ENCODE measurements at regions not wholly inside any gene's neighbourhood (a gene's known extent, or its start where the extent isn't known, plus 50 kb on each side); places are given as distances from the start of the nearest gene placed in this dataset.

DNA sequence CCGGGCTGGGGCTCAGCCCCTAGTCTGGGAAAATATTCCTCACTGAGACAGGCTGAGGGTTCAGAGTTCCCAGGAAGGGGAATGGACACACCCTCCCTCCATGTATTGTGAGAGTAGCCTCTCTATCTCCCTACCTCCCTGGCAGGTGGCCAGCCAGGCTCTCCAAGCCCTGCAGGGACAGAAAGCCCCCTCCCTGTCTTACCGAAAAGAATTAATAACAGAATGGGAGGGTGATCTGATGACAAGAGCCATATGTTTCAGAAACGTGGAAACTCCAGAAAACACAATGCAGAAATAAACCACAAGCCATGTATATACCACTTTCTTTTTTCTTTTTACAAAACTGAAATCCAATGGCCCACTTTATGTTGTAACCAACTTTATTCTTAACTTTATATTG is 140.0 kb downstream of the CHST1 start:
- peaks cover 5% of the 10 kb centered on the region; the same call in 2 of the 3 replicates for H3K9me3 Mint-ChIP-seq
- Histone ChIP-seq H3K36me3 (ENCODE audit: insufficient read depth) (no peaks in the 10 kb centered on the region), H3K9me2 (ENCODE audit: insufficient read depth) (no peaks in the 10 kb centered on the region), H4K20me1 (replicated peaks; ENCODE audit: insufficient read depth) (no peaks in the 10 kb centered on the region), H3K27ac (ENCODE audit: low read depth) (no peak overlapping the region), H3K4me1 (ENCODE audit: insufficient read depth) (no peaks in the 10 kb centered on the region), H2AFZ (no peak overlapping the region), H3K4me3 (no peak overlapping the region), H3K4me2 (no peak overlapping the region), H3K79me2 (replicated peaks; ENCODE audit: insufficient read depth) (no peaks in the 10 kb centered on the region), H3F3A (replicated peaks; ENCODE audit: low read depth) (no peaks in the 10 kb centered on the region), H3K27me3 (ENCODE audit: insufficient read depth) (no peaks in the 10 kb centered on the region)
- TF ChIP-seq ZNF114 (CRISPR knock-in tag; IDR thresholded peaks at IDR 0.05) = no peak
- DNase-seq (ENCODE audit: low spot score) (no peak), ATAC-seq (no peak)
- H3K27me3 Mint-ChIP-seq (ENCODE audit: insufficient read depth, low read depth, poor library complexity) = peaks cover 4% of the 10 kb centered on the region
- no peaks in the 10 kb centered on the region for H3K36me3 Mint-ChIP-seq (ENCODE audit: low read depth)
- no peak overlapping the region for H3K27ac Mint-ChIP-seq
- no peaks in the 10 kb centered on the region for H3K4me1 Mint-ChIP-seq
- H3K4me3 Mint-ChIP-seq = no peak overlapping the region

DNA sequence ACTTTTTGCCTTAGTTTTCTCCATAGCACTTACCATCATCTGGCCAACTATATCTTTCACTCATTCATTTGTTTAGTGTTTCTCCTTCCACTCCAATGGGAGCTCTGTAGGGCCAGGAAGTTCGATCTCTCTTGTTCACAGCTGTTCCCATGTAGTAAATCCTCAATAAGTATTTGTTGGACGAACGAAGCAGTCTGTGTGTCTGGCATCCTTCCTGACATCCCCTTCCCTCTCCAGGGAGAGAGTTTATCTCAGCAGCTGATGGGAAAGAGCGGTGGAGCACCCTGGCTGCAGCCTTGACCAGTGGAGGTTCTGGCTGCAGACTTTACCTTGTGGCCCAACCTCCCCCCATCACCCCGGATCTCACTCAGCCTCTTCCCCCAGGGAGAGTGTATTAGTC is 141.7 kb downstream of the CHST1 start:
- Histone ChIP-seq H3K9me2 (ENCODE audit: insufficient read depth) (no peaks in the 10 kb centered on the region), H4K20me1 (replicated peaks; ENCODE audit: insufficient read depth) (no peaks in the 10 kb centered on the region), H3K27me3 (ENCODE audit: insufficient read depth) (no peaks in the 10 kb centered on the region), H3K79me2 (replicated peaks; ENCODE audit: insufficient read depth) (no peaks in the 10 kb centered on the region), H3F3A (replicated peaks; ENCODE audit: low read depth) (no peaks in the 10 kb centered on the region), H3K27ac (ENCODE audit: low read depth) (no peak overlapping the region), H3K4me1 (ENCODE audit: insufficient read depth) (no peaks in the 10 kb centered on the region), H2AFZ (no peak overlapping the region), H3K4me2 (no peak overlapping the region), H3K36me3 (ENCODE audit: insufficient read depth) (no peaks in the 10 kb centered on the region), H3K4me3 (no peak overlapping the region)
- ATAC-seq (no peak), DNase-seq (ENCODE audit: low spot score) (no peak)
- Mint-ChIP-seq H3K36me3 (ENCODE audit: low read depth) (no peaks in the 10 kb centered on the region), H3K9me3 (peaks cover 5% of the 10 kb centered on the region; the same call in 2 of the 3 replicates), H3K4me3 (no peak overlapping the region), H3K4me1 (no peaks in the 10 kb centered on the region), H3K27ac (no peak overlapping the region), H3K27me3 (ENCODE audit: insufficient read depth, low read depth, poor library complexity) (peaks cover 4% of the 10 kb centered on the region)
- TF ChIP-seq, protein P1, sequence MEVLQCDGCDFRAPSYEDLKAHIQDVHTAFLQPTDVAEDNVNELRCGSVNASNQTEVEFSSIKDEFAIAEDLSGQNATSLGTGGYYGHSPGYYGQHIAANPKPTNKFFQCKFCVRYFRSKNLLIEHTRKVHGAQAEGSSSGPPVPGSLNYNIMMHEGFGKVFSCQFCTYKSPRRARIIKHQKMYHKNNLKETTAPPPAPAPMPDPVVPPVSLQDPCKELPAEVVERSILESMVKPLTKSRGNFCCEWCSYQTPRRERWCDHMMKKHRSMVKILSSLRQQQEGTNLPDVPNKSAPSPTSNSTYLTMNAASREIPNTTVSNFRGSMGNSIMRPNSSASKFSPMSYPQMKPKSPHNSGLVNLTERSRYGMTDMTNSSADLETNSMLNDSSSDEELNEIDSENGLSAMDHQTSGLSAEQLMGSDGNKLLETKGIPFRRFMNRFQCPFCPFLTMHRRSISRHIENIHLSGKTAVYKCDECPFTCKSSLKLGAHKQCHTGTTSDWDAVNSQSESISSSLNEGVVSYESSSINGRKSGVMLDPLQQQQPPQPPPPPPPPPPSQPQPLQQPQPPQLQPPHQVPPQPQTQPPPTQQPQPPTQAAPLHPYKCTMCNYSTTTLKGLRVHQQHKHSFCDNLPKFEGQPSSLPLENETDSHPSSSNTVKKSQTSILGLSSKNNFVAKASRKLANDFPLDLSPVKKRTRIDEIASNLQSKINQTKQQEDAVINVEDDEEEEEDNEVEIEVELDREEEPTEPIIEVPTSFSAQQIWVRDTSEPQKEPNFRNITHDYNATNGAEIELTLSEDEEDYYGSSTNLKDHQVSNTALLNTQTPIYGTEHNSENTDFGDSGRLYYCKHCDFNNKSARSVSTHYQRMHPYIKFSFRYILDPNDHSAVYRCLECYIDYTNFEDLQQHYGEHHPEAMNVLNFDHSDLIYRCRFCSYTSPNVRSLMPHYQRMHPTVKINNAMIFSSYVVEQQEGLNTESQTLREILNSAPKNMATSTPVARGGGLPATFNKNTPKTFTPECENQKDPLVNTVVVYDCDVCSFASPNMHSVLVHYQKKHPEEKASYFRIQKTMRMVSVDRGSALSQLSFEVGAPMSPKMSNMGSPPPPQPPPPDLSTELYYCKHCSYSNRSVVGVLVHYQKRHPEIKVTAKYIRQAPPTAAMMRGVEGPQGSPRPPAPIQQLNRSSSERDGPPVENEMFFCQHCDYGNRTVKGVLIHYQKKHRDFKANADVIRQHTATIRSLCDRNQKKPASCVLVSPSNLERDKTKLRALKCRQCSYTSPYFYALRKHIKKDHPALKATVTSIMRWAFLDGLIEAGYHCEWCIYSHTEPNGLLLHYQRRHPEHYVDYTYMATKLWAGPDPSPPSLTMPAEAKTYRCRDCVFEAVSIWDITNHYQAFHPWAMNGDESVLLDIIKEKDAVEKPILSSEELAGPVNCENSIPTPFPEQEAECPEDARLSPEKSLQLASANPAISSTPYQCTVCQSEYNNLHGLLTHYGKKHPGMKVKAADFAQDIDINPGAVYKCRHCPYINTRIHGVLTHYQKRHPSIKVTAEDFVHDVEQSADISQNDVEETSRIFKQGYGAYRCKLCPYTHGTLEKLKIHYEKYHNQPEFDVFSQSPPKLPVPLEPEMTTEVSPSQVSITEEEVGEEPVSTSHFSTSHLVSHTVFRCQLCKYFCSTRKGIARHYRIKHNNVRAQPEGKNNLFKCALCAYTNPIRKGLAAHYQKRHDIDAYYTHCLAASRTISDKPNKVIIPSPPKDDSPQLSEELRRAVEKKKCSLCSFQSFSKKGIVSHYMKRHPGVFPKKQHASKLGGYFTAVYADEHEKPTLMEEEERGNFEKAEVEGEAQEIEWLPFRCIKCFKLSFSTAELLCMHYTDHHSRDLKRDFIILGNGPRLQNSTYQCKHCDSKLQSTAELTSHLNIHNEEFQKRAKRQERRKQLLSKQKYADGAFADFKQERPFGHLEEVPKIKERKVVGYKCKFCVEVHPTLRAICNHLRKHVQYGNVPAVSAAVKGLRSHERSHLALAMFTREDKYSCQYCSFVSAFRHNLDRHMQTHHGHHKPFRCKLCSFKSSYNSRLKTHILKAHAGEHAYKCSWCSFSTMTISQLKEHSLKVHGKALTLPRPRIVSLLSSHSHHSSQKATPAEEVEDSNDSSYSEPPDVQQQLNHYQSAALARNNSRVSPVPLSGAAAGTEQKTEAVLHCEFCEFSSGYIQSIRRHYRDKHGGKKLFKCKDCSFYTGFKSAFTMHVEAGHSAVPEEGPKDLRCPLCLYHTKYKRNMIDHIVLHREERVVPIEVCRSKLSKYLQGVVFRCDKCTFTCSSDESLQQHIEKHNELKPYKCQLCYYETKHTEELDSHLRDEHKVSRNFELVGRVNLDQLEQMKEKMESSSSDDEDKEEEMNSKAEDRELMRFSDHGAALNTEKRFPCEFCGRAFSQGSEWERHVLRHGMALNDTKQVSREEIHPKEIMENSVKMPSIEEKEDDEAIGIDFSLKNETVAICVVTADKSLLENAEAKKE (CRISPR knock-in tag; IDR thresholded peaks at IDR 0.05) = no peak
- TF ChIP-seq EZH2phosphoT487 (IDR thresholded peaks at IDR 0.05; ENCODE audit: unreplicated experiment) (no peak), NANOG (IDR thresholded peaks at IDR 0.05; ENCODE audit: borderline replicate concordance) (no peak), ZNF114 (CRISPR knock-in tag; IDR thresholded peaks at IDR 0.05) (no peak), EZH2 (IDR thresholded peaks at IDR 0.05; ENCODE audit: low read depth, unreplicated experiment) (no peak), CREB1 (CRISPR knock-in tag; IDR thresholded peaks at IDR 0.05; ENCODE audit: low read depth) (no peak)
- TF ChIP-seq, protein P2, sequence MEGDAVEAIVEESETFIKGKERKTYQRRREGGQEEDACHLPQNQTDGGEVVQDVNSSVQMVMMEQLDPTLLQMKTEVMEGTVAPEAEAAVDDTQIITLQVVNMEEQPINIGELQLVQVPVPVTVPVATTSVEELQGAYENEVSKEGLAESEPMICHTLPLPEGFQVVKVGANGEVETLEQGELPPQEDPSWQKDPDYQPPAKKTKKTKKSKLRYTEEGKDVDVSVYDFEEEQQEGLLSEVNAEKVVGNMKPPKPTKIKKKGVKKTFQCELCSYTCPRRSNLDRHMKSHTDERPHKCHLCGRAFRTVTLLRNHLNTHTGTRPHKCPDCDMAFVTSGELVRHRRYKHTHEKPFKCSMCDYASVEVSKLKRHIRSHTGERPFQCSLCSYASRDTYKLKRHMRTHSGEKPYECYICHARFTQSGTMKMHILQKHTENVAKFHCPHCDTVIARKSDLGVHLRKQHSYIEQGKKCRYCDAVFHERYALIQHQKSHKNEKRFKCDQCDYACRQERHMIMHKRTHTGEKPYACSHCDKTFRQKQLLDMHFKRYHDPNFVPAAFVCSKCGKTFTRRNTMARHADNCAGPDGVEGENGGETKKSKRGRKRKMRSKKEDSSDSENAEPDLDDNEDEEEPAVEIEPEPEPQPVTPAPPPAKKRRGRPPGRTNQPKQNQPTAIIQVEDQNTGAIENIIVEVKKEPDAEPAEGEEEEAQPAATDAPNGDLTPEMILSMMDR (conservative IDR thresholded peaks at IDR 0.05; ENCODE audit: low read depth in 2 of 2) = no peak
- TF ChIP-seq, protein P3, sequence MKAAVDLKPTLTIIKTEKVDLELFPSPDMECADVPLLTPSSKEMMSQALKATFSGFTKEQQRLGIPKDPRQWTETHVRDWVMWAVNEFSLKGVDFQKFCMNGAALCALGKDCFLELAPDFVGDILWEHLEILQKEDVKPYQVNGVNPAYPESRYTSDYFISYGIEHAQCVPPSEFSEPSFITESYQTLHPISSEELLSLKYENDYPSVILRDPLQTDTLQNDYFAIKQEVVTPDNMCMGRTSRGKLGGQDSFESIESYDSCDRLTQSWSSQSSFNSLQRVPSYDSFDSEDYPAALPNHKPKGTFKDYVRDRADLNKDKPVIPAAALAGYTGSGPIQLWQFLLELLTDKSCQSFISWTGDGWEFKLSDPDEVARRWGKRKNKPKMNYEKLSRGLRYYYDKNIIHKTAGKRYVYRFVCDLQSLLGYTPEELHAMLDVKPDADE (IDR thresholded peaks at IDR 0.05) = no peak

All from GM23338 (cell line).